Rectal smooth muscle tissue (tissue), 1 donor: ENCODE measurements at regions not wholly inside any gene's neighbourhood (a gene's known extent, or its start where the extent isn't known, plus 50 kb on each side); places are given as distances from the start of the nearest gene placed in this dataset.

Experiments used
- H3K27ac ChIP-seq: one replicate; pipeline ENCODE4 v1.7.0; 2013; ENCODE audit warnings: low read depth, low read length, inconsistent platforms
- H3K27me3 ChIP-seq: one replicate; pipeline ENCODE4 v1.7.0; 2013; ENCODE audit warnings: low read length; ENCODE audit not compliant: control insufficient read depth, insufficient read depth
- H3K36me3 ChIP-seq: one replicate; pipeline ENCODE4 v1.7.0; 2013; ENCODE audit warnings: low read length; ENCODE audit not compliant: control insufficient read depth, insufficient read depth
- H3K4me1 ChIP-seq: one replicate; pipeline ENCODE4 v1.7.0; 2013; ENCODE audit warnings: low read length; ENCODE audit not compliant: control insufficient read depth, insufficient read depth
- H3K4me3 ChIP-seq: one replicate; pipeline ENCODE4 v1.7.0; 2013; ENCODE audit warnings: low read length
- H3K9ac ChIP-seq: one replicate; pipeline ENCODE4 v1.7.0; 2013; ENCODE audit warnings: low read length

GRCh38 chr3:159147813-159148212 is 346.0 kb downstream of the MFSD1 start:
- no peak overlapping the region for H3K9ac ChIP-seq
- H3K36me3 ChIP-seq = no peaks in the 10 kb centered on the region
- no peak overlapping the region for H3K27ac ChIP-seq
- H3K4me1 ChIP-seq = no peaks in the 10 kb centered on the region
- no peaks in the 10 kb centered on the region for H3K27me3 ChIP-seq
- H3K4me3 ChIP-seq = no peak overlapping the region

- Histone ChIP-seq H3K9ac (no peak overlapping the region), H3K27ac (no peak overlapping the region), H3K4me3 (no peak overlapping the region), H3K4me1 (no peaks in the 10 kb centered on the region), H3K36me3 (no peaks in the 10 kb centered on the region), H3K27me3 (no peaks in the 10 kb centered on the region)
Observed at GRCh38 chr3:159148466-159148865, 346.6 kb downstream of the MFSD1 start.

DNA sequence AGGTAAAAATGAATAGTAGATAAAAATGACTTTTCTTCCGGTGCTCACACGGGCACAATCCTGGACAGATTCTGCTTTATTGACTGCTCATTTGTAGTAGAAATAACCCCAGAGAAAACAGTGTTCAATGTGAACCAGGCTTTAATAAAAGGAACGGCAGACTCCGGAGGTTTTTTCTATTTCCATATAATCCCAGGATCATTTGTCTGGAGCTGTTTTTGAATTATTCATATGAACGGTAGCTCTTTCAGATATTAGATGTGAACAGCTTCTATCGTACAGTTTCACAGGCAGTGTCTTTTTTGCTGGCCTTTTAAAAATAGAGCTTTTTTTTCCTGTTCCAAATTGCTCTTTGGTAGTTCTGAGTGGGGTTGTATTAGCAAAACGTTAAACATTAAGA is 347.3 kb downstream of the MFSD1 start:
- H3K4me1 ChIP-seq = no peaks in the 10 kb centered on the region
- no peak overlapping the region for H3K9ac ChIP-seq

DNA sequence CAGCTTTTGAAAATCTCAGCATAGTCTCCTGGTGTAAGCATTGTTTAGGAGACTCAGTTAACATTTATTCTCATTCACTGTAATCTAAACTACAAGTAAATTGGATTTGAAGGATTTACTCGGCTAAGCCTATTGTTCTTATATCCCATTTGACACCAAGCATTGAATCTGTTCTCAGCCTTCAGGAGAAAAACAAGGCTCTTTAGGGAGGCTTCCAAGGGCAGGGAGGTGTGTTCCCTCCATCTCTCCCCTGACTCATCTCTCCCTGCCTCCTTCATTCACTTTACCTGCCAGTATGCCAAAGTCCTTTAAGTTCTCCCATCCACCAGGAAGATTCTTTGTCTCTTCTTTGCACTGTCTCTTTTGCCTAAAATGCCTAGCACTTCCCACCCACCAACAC is 347.8 kb downstream of the MFSD1 start:
- Histone ChIP-seq H3K36me3 (no peaks in the 10 kb centered on the region), H3K4me1 (no peaks in the 10 kb centered on the region), H3K27me3 (no peaks in the 10 kb centered on the region), H3K27ac (no peak overlapping the region), H3K9ac (no peak overlapping the region), H3K4me3 (no peak overlapping the region)

More for the DNA sequence above, 347.3 kb downstream of the MFSD1 start:
- no peaks in the 10 kb centered on the region for H3K36me3 ChIP-seq
- H3K27me3 ChIP-seq = no peaks in the 10 kb centered on the region
- no peak overlapping the region for H3K4me3 ChIP-seq
- H3K27ac ChIP-seq = no peak overlapping the region

- H3K27me3 ChIP-seq = no peaks in the 10 kb centered on the region
- H3K9ac ChIP-seq = no peak overlapping the region
- H3K4me3 ChIP-seq = no peak overlapping the region
- H3K36me3 ChIP-seq = no peaks in the 10 kb centered on the region
- H3K27ac ChIP-seq = no peak overlapping the region
- no peaks in the 10 kb centered on the region for H3K4me1 ChIP-seq
Observed at GRCh38 chr3:159150180-159150579, 348.3 kb downstream of the MFSD1 start.

DNA sequence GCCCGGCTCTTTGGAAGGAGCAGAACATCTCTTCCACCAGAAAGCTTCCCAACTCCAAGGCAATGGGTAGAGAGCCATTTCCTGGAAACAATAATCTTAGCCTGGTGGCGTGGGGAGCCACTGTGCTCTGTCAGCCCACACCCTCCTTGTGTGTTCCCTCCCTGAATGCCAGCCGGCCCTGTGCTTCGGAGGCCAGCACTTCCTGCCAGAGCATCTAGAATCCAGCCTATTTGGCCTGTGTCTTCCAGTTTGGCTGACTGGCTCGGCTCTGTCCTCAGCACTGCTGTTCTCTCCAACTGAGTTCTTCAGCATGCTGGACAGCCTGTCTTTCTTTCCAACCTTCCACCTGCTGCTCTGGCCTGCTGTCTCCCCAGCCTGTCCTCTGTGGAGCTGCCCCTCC is 349.3 kb downstream of the MFSD1 start:
- no peak overlapping the region for H3K4me3 ChIP-seq
- H3K27ac ChIP-seq = no peak overlapping the region
- no peaks in the 10 kb centered on the region for H3K4me1 ChIP-seq
- H3K36me3 ChIP-seq = no peaks in the 10 kb centered on the region
- H3K27me3 ChIP-seq = no peaks in the 10 kb centered on the region
- H3K9ac ChIP-seq = no peak overlapping the region

- Histone ChIP-seq H3K4me3 (no peak overlapping the region), H3K36me3 (no peaks in the 10 kb centered on the region), H3K27ac (no peak overlapping the region), H3K4me1 (no peaks in the 10 kb centered on the region), H3K9ac (no peak overlapping the region), H3K27me3 (no peaks in the 10 kb centered on the region)
Observed at GRCh38 chr3:159157275-159157674, 355.4 kb downstream of the MFSD1 start.

DNA sequence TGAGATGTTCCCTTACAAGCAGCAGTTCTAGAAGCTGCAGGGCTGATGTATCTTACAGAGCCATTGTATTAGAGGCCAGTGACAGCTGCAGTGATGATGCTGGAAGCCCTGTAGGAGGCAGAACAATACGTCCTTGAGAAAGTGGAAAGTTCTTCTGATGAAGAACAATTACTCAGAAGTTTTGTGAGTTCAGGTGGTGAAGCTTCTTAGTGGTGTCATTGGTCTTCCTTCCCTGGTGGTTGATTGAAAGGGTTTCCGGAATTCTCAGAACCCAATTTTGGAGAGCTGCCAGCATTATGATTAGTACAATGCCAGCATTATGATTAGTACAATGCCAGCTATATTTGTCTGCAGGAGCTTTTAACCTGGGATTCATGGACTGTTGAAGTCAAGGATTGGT is 356.4 kb downstream of the MFSD1 start:
- Histone ChIP-seq H3K36me3 (no peaks in the 10 kb centered on the region), H3K27me3 (no peaks in the 10 kb centered on the region), H3K27ac (no peak overlapping the region), H3K4me3 (no peak overlapping the region), H3K9ac (no peak overlapping the region), H3K4me1 (no peaks in the 10 kb centered on the region)

DNA sequence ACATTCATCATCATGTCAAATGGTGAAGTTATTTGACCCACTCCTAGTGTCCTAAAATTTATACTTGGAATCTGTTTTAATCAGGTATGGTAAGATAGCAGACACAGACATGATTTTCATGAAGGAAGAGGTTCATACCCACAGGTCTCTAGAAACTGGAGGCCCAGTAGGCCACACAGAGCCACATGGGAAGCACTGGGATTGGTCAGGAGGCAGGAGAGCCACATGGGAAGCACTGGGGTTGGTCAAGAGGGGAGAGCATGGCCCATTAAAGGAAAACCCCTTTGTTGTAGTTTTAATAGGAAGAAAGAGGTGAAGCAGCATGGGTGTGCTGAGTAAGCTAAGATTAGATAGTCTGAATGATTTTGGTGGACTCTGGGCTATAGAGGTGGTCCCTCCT is 356.9 kb downstream of the MFSD1 start:
- Histone ChIP-seq H3K4me3 (no peak overlapping the region), H3K27me3 (no peaks in the 10 kb centered on the region), H3K36me3 (no peaks in the 10 kb centered on the region), H3K9ac (no peak overlapping the region), H3K4me1 (no peaks in the 10 kb centered on the region), H3K27ac (no peak overlapping the region)

DNA sequence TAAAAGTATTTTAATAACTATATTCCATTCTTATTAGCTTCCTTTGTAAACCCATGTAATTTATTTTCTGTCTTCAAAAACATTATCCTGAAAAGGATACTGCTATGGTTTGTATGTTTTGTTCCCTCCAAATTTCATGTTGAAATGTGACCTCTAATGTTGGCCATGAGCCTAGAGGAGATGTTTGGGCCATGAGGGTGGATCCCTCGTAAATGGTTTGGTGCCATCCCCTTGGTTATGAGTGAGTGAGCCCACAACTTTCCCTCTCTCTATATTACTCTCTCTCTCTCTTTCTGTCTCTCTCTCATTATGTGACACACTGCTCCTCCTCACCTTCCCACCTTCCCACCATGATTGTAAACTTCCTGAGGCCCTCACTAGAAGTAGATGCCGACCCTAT is 357.7 kb downstream of the MFSD1 start:
- no peak overlapping the region for H3K9ac ChIP-seq

GRCh38 chr3:159163656-159164055 is 361.8 kb downstream of the MFSD1 start:
- Histone ChIP-seq H3K27ac (no peak overlapping the region), H3K4me3 (no peak overlapping the region), H3K4me1 (no peaks in the 10 kb centered on the region), H3K9ac (no peak overlapping the region), H3K36me3 (no peaks in the 10 kb centered on the region), H3K27me3 (no peaks in the 10 kb centered on the region)

More for the DNA sequence above, 357.7 kb downstream of the MFSD1 start:
- Histone ChIP-seq H3K4me1 (no peaks in the 10 kb centered on the region), H3K36me3 (no peaks in the 10 kb centered on the region), H3K27me3 (no peaks in the 10 kb centered on the region), H3K27ac (no peak overlapping the region), H3K4me3 (no peak overlapping the region)

DNA sequence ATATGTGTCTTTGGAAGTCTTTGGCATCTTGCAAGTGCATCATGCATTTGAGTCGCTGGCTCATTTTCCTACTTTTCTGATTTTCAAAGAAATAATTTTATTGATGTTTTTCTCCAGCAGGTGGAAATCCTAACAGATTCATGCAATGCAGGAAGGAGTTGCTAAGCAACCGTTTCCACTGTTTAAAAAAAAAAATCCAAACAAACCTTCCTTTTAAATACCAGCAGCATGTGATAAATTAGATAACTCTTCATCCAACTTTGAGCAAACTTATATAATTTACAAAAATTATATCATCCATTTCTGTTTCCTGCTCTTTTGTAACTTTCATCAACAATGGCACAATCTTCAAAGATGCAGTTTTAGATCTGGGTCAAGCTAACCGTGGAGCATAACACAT is 364.1 kb downstream of the MFSD1 start:
- Histone ChIP-seq H3K27me3 (no peaks in the 10 kb centered on the region), H3K27ac (no peak overlapping the region), H3K4me3 (no peak overlapping the region), H3K4me1 (no peaks in the 10 kb centered on the region), H3K9ac (no peak overlapping the region), H3K36me3 (no peaks in the 10 kb centered on the region)

DNA sequence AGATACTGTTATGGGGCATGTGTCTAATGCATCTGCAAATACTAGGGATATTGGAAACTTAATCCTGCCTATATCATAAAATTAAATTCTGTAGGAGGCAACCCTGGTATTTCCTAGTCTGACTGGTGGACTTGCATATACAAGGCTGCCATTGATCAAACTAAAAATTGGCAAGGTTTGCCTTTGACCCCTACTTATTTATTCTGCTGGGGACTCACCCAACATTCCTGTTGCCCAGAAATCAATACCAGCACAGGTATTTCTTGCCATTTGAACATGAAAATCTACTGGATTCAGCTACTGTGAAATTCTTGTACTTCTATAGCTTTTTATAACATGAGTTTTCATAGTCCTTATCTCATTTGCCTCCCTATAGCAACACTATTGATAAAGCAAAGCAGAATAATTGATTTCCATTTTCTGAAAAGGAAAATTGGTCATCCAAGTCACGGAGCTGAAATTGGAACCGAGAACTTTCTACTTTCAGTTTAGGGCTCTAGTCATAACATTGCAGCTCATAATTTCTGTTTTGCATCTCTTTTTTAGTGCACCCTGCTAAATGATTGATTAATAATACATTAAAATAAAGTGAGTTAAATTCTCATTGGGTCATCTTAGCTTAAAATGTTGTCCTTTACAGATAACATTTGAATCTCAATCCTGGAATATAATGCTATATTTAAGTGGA is 365.2 kb downstream of the MFSD1 start:
- no peaks in the 10 kb centered on the region for H3K36me3 ChIP-seq
- no peaks in the 10 kb centered on the region for H3K27me3 ChIP-seq
- no peak overlapping the region for H3K27ac ChIP-seq
- H3K4me1 ChIP-seq = no peaks in the 10 kb centered on the region
- no peak overlapping the region for H3K4me3 ChIP-seq
- H3K9ac ChIP-seq = no peak overlapping the region
